WTC11 (cell line): ENCODE measurements at regions not wholly inside any gene's neighbourhood (a gene's known extent, or its start where the extent isn't known, plus 50 kb on each side); places are given as distances from the start of the nearest gene placed in this dataset.

Source experiments
- CBFB ChIP-seq: sonication (generic); formaldehyde crosslinking; IDR thresholded peaks from 2 replicates; pipeline ENCODE4 v1.8.1; 2022; ENCODE audit warnings: mild to moderate bottlenecking, low read depth, missing genetic modification reagents
- TCF7 ChIP-seq: sonication (generic); formaldehyde crosslinking; IDR thresholded peaks from 2 replicates; pipeline ENCODE4 v1.8.0; 2022; ENCODE audit warnings: mild to moderate bottlenecking, low read depth, missing genetic modification reagents, moderate library complexity
- TP53 ChIP-seq: sonication (generic); formaldehyde crosslinking; IDR thresholded peaks from 2 replicates; pipeline ENCODE4 v1.8.1; 2023; ENCODE audit warnings: mild to moderate bottlenecking, missing genetic modification reagents
- TF ChIP-seq, protein P1 (sequence below): sonication (generic); formaldehyde crosslinking; IDR thresholded peaks from 2 replicates; pipeline ENCODE4 v1.8.1; 2023; ENCODE audit warnings: mild to moderate bottlenecking, missing genetic modification reagents, moderate library complexity
- TF ChIP-seq, protein P2 (sequence below): sonication (generic); formaldehyde crosslinking; conservative IDR thresholded peaks from 2 replicates; pipeline ENCODE4 v1.8.1; 2022; ENCODE audit warnings: mild to moderate bottlenecking, missing genetic modification reagents
- TF ChIP-seq, protein P3 (sequence below): fragments of 200-600 bp; IDR thresholded peaks from 2 replicates; pipeline ENCODE4 v1.8.0; 2022; ENCODE audit warnings: antibody characterized with exemption

DNA sequence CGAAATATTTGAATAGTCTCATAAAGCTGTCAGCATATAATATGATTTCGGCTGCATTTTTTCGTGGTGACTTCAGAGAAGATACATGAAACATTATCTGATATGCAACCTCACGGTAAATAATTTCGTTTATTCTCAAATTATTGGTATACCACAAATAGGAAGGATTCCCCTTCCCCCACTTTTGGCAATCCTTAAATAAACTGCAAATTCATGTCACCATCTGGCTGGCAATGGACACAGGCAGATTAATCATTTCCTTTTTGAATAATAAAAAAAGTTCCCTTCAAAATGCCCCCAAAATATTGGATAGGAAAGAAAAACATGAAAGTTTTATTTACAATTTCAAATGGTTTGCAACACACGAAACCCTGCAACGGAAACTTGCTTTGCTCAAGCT lies 234.5 kb upstream of the MEOX2 start:
- TF ChIP-seq, protein P1, sequence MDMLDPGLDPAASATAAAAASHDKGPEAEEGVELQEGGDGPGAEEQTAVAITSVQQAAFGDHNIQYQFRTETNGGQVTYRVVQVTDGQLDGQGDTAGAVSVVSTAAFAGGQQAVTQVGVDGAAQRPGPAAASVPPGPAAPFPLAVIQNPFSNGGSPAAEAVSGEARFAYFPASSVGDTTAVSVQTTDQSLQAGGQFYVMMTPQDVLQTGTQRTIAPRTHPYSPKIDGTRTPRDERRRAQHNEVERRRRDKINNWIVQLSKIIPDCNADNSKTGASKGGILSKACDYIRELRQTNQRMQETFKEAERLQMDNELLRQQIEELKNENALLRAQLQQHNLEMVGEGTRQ (CRISPR knock-in tag) = no peak
- TF ChIP-seq CBFB (CRISPR knock-in tag) = no peak
- TF ChIP-seq, protein P2, sequence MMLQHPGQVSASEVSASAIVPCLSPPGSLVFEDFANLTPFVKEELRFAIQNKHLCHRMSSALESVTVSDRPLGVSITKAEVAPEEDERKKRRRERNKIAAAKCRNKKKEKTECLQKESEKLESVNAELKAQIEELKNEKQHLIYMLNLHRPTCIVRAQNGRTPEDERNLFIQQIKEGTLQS = no peak
- TF ChIP-seq, protein P3, sequence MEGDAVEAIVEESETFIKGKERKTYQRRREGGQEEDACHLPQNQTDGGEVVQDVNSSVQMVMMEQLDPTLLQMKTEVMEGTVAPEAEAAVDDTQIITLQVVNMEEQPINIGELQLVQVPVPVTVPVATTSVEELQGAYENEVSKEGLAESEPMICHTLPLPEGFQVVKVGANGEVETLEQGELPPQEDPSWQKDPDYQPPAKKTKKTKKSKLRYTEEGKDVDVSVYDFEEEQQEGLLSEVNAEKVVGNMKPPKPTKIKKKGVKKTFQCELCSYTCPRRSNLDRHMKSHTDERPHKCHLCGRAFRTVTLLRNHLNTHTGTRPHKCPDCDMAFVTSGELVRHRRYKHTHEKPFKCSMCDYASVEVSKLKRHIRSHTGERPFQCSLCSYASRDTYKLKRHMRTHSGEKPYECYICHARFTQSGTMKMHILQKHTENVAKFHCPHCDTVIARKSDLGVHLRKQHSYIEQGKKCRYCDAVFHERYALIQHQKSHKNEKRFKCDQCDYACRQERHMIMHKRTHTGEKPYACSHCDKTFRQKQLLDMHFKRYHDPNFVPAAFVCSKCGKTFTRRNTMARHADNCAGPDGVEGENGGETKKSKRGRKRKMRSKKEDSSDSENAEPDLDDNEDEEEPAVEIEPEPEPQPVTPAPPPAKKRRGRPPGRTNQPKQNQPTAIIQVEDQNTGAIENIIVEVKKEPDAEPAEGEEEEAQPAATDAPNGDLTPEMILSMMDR = no peak
- TF ChIP-seq TCF7 (CRISPR knock-in tag) = no peak
- TF ChIP-seq TP53 (CRISPR knock-in tag) = no peak
